ENCODE measurements at regions not wholly inside any gene's neighbourhood (a gene's known extent, or its start where the extent isn't known, plus 50 kb on each side); places are given as distances from the start of the nearest gene placed in this dataset.

DNA sequence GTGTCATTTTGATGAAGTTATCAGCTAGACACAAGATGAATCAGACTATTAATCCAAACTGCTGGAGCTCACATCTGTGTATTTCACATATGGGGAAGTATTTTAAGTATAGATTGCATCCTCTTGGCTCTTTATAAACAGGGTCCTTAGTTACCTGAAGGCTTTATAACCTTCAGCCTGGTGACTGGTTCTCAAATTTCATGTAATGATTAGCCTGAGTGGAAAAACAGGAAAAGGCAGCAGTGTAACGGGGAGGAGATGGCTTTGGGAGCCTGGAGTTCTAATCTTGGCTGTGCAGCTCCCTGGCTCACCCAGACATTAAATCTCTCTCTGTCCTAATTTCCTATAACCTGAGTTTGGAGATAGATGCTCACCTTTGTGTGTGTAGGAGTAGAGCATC is 103.8 kb upstream of the HPF1 start:
- TF ChIP-seq CTCF (conservative IDR thresholded peaks at IDR 0.05): no peak
- TF ChIP-seq EZH2 (IDR thresholded peaks at IDR 0.05; ENCODE audit: low read depth): no peak
